HCT116 (cell line): ENCODE measurements at regions not wholly inside any gene's neighbourhood (a gene's known extent, or its start where the extent isn't known, plus 50 kb on each side); places are given as distances from the start of the nearest gene placed in this dataset.
"Not testable (repeated sequence)": the region's sequence is repeated elsewhere in the genome, so short reads cannot be mapped to it uniquely, and the experiment has no call there.

Source experiments
- ATF3 ChIP-seq: IDR thresholded peaks from 2 replicates; pipeline ENCODE4 v1.6.1; 2012
- CBX3 ChIP-seq: IDR thresholded peaks from 2 replicates; pipeline ENCODE4 v1.6.1; 2012; ENCODE audit warnings: low read depth
- CTCF ChIP-seq, 3 experiments: fragments of 200-600 bp in 1 of 3; sonication (generic) in 1 of 3; IDR thresholded peaks in 2 of 3; conservative IDR thresholded peaks in 1 of 3; 2 replicates each; pipeline ENCODE4 v1.5.1; 2012 to 2017; ENCODE audit warnings: low read depth in 2 of 3, low read length in 2 of 3, antibody characterized with exemption in 1 of 3, borderline replicate concordance in 1 of 3, control low read depth in 1 of 3, mild to moderate bottlenecking in 1 of 3, mixed read lengths in 1 of 3, mixed run types in 1 of 3, moderate library complexity in 1 of 3; ENCODE audit not compliant: insufficient read depth in 1 of 3
- ELF1 ChIP-seq: IDR thresholded peaks from 2 replicates; pipeline ENCODE4 v1.6.1; 2012; ENCODE audit warnings: low read depth, borderline replicate concordance
- EZH2 ChIP-seq: fragments of 200-600 bp; sonication (generic); IDR thresholded peaks from 2 replicates; pipeline ENCODE4 v1.6.1; 2017; ENCODE audit warnings: antibody characterized with exemption, mixed run types
- EZH2phosphoT487 ChIP-seq: fragments of 200-600 bp; IDR thresholded peaks from 2 replicates; pipeline ENCODE4 v1.6.1; 2018; ENCODE audit warnings: antibody characterized with exemption, borderline replicate concordance
- JUND ChIP-seq: IDR thresholded peaks from 2 replicates; pipeline ENCODE4 v1.6.1; 2012
- MAX ChIP-seq: IDR thresholded peaks from 2 replicates; pipeline ENCODE4 v1.6.1; 2012
- POLR2A ChIP-seq: IDR thresholded peaks from 2 replicates; pipeline ENCODE4 v1.7.0; 2011; ENCODE audit warnings: borderline replicate concordance; ENCODE audit not compliant: insufficient read depth, insufficient read length; ENCODE audit errors: extremely low read depth
- POLR2AphosphoS5 ChIP-seq: IDR thresholded peaks from 2 replicates; pipeline ENCODE4 v1.6.1; 2011; ENCODE audit warnings: mild to moderate bottlenecking, low read depth, low read length, moderate library complexity
- RAD21 ChIP-seq: IDR thresholded peaks from 2 replicates; pipeline ENCODE4 v1.6.1; 2012; ENCODE audit warnings: low read depth, mild to moderate bottlenecking
- SIN3A ChIP-seq: IDR thresholded peaks from 2 replicates; pipeline ENCODE4 v1.6.1; 2012; ENCODE audit warnings: low read depth

- TF ChIP-seq POLR2AphosphoS5; CTCF (IDR thresholded peaks at IDR 0.05 in 2 of 3, conservative IDR thresholded peaks at IDR 0.05 in 1 of 3; ENCODE audit: borderline replicate concordance in 1 of 3, insufficient read depth in 1 of 3, low read depth in 2 of 3, low read length in 2 of 3); ELF1; ATF3; EZH2phosphoT487; POLR2A; EZH2; CBX3; RAD21; MAX; JUND; SIN3A: not testable (repeated sequence)
These were observed 55.6 kb upstream of the NOTCH1 start for GRCh38 chr9:136601250-136601973.
